Activated CD4-positive, alpha-beta memory T cell treated with anti-CD3 and anti-CD28 coated beads, Interleukin-2, amount 10 ng/mL, durations not matched to agents 7 days and 5 days (primary cell): ENCODE measurements at regions not wholly inside any gene's neighbourhood (a gene's known extent, or its start where the extent isn't known, plus 50 kb on each side); places are given as distances from the start of the nearest gene placed in this dataset.

Source experiments
- CTCF ChIA-PET: fragments of 350-600 bp; sonication (Branson Sonifier 250); formaldehyde crosslinking; loops from one replicate; lab custom pipeline; 2021; ENCODE audit warnings: antibody characterized with exemption, inconsistent platforms; lab: Charles Lee
- POLR2A ChIA-PET: fragments of 350-600 bp; sonication (Branson Sonifier 250); formaldehyde crosslinking; loops from one replicate; lab custom pipeline; 2021; ENCODE audit warnings: antibody characterized with exemption; lab: Charles Lee
- DNase-seq: peaks from one replicate; pipeline ENCODE4 v3.0.0-alpha.2; 2020
- H3K27ac Mint-ChIP-seq: one replicate; pipeline ENCODE4 v1.8.0; 2021; ENCODE audit warnings: mild to moderate bottlenecking, mixed read lengths
- H3K27me3 Mint-ChIP-seq: one replicate; pipeline ENCODE4 v1.8.0; 2021; ENCODE audit warnings: mixed read lengths
- H3K36me3 Mint-ChIP-seq: one replicate; pipeline ENCODE4 v1.8.0; 2021; ENCODE audit warnings: low read depth, mixed read lengths
- H3K4me1 Mint-ChIP-seq: one replicate; pipeline ENCODE4 v1.8.0; 2021; ENCODE audit warnings: mixed read lengths
- H3K4me3 Mint-ChIP-seq: one replicate; pipeline ENCODE4 v1.8.0; 2021; ENCODE audit warnings: mild to moderate bottlenecking, mixed read lengths
- H3K9me3 Mint-ChIP-seq: one replicate; pipeline ENCODE4 v1.8.0; 2021; ENCODE audit warnings: mixed read lengths

GRCh38 chr2:8566774-8567468 lies 114.9 kb upstream of the ID2 start:
- Mint-ChIP-seq H3K4me3 (no peak overlapping the region), H3K4me1 (peaks cover 10% of the 10 kb centered on the region), H3K9me3 (peaks cover 10% of the 10 kb centered on the region), H3K27ac (no peak overlapping the region), H3K36me3 (peaks cover 2% of the 10 kb centered on the region), H3K27me3 (no peaks in the 10 kb centered on the region)
- ChIA-PET CTCF (no interaction called here), POLR2A (no interaction called here)
- DNase-seq = peak; percentile 12

- Mint-ChIP-seq H3K4me3 (no peak overlapping the region), H3K27ac (no peak overlapping the region), H3K9me3 (peaks cover 3% of the 10 kb centered on the region), H3K27me3 (no peaks in the 10 kb centered on the region), H3K4me1 (peaks cover 10% of the 10 kb centered on the region), H3K36me3 (no peaks in the 10 kb centered on the region)
- DNase-seq = peak; percentile 9
- ChIA-PET CTCF (no interaction called here), POLR2A (no interaction called here)
Observed at GRCh38 chr2:8567469-8568260, 114.2 kb upstream of the ID2 start.

- no peaks in the 10 kb centered on the region for H3K36me3 Mint-ChIP-seq
- peaks cover 7% of the 10 kb centered on the region for H3K4me1 Mint-ChIP-seq
- POLR2A ChIA-PET = no interaction called here
- no peaks in the 10 kb centered on the region for H3K9me3 Mint-ChIP-seq
- CTCF ChIA-PET = no interaction called here
- no peaks in the 10 kb centered on the region for H3K27me3 Mint-ChIP-seq
- peak; percentile 9 for DNase-seq
- no peak overlapping the region for H3K4me3 Mint-ChIP-seq
- no peak overlapping the region for H3K27ac Mint-ChIP-seq
Observed at GRCh38 chr2:8568543-8569302, 113.1 kb upstream of the ID2 start.

DNA sequence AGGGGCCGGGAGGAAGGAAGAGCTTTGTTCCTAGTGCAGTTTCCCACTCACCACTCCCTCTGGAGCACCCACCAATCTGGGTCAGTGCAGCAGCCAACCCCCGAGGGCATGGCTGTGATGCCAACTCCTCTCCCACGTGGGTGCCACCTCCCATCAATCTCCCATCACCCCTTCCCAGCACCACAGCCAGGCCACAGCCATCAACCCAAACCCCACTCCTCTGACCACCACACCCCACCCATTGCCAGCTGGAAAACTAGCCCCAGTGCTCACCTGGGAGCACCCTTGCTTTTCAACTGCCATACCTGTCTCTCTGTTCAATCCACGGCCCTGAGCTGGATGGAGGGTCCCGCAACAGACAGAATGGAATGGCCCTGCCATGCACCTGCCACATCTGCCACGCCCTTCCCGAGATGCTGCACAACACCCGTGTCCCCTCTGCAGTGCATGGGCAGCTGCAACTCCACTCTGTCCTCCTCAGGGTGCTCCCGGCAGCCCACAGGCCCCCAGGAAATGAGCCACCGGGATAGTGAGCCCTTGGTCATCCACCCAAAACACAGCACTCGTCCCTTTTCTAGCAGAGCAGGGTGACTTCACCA lies 112.4 kb upstream of the ID2 start:
- H3K27ac Mint-ChIP-seq = no peak overlapping the region
- POLR2A ChIA-PET = no interaction called here
- DNase-seq = peak; percentile 15
- H3K36me3 Mint-ChIP-seq = no peaks in the 10 kb centered on the region
- H3K9me3 Mint-ChIP-seq = no peaks in the 10 kb centered on the region
- CTCF ChIA-PET = no interaction called here
- H3K4me1 Mint-ChIP-seq = peaks cover 3% of the 10 kb centered on the region
- no peak overlapping the region for H3K4me3 Mint-ChIP-seq
- H3K27me3 Mint-ChIP-seq = no peaks in the 10 kb centered on the region

DNA sequence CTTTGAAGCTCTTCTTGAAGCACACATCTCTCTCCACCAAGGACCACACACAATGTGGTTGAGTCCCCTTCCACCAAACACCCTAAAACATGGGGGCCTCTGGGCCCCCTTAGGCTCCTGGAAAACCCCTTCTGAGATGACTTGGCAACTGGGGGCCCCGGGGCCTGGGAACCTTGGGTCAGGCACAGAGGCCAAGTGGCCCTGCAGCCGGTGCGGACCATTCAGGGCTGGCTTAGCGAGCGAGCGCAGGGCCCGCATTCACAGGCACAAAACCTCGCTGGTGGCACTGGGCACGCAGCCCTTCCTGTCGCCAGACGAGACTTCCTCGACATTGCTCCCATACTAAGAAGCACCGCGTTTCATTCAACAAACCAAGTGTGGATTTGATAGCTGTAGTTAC lies 111.2 kb upstream of the ID2 start:
- H3K27ac Mint-ChIP-seq = no peak overlapping the region
- DNase-seq = no peak
- POLR2A ChIA-PET = no interaction called here
- CTCF ChIA-PET = no interaction called here
- no peak overlapping the region for H3K4me3 Mint-ChIP-seq
- no peaks in the 10 kb centered on the region for H3K36me3 Mint-ChIP-seq
- no peaks in the 10 kb centered on the region for H3K27me3 Mint-ChIP-seq
- H3K4me1 Mint-ChIP-seq = peaks cover 13% of the 10 kb centered on the region
- H3K9me3 Mint-ChIP-seq = no peaks in the 10 kb centered on the region

DNA sequence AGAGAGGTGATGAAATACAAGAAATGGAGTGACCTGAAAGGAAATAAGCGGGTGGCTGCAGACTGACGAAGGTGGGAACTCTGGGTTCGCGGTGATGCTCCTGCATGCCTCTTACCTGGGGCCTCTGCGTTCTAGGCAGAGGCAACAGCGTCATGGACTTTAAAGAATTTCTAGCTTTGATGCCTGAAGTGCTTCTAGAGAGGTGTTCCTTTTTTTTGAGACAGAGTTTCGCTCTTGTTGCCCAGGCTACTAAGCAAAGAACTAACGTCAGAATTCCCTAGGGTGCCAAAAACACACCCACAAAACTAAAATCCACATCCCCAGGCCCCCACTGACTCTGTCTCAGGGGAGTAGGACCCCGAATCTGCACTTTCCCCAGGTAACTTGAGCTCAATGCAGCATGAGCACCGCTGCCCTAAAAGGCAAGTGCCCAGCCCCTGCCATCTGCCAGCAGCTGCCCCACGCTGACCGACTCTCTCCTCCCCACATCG lies 110.5 kb upstream of the ID2 start:
- Mint-ChIP-seq H3K4me3 (no peak overlapping the region), H3K27ac (no peak overlapping the region), H3K36me3 (peaks cover 2% of the 10 kb centered on the region), H3K27me3 (peaks cover 3% of the 10 kb centered on the region), H3K9me3 (no peaks in the 10 kb centered on the region), H3K4me1 (peaks cover 20% of the 10 kb centered on the region)
- POLR2A ChIA-PET = interaction anchor here (1.0 kb wide), 1 partner anchor 42 kb away, joined by 3 read pairs; no protein-coding TSS in a partner anchor
- CTCF ChIA-PET = no interaction called here
- DNase-seq = no peak

DNA sequence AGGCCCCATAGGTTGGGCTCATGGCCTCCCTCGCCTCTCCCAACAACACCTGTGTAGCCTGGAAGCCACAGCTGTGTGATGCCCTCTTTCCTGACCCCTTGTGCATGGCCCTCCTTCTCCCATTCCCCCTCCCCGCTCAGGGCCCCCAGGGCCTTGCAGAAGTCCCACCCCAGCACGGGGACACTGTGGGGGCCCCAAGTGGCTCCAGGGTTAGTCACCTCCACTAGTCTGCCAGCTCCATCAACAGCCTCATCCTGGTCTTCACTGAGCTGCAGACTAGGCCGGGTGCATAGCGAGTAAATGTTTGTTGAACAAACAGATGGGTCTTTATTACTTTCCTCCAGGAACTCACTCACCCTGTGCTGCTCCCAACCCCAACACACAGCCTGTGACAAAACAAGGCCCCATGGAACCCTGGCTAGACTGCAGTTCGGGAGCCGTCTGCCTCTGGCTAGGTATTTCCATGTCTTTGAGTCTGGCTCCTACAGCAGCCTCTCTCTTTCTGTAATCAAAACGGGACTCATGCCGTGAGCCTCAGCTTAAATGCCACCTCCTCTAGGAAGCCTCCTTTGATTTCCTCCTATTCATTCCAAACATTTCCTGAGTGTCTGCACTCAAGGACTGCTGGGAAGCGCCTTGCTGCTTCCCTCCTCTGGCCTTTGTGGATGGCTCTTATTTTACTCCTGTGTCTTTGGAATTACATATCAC lies 109.9 kb upstream of the ID2 start:
- CTCF ChIA-PET = no interaction called here
- POLR2A ChIA-PET = interaction anchor here (1.0 kb wide), 1 partner anchor 41 kb away, joined by 3 read pairs; no protein-coding TSS in a partner anchor
- Mint-ChIP-seq H3K27me3 (peaks cover 7% of the 10 kb centered on the region), H3K27ac (no peak overlapping the region), H3K4me3 (no peak overlapping the region), H3K36me3 (peaks cover 2% of the 10 kb centered on the region), H3K9me3 (no peaks in the 10 kb centered on the region), H3K4me1 (peaks cover 26% of the 10 kb centered on the region)
- DNase-seq = no peak

DNA sequence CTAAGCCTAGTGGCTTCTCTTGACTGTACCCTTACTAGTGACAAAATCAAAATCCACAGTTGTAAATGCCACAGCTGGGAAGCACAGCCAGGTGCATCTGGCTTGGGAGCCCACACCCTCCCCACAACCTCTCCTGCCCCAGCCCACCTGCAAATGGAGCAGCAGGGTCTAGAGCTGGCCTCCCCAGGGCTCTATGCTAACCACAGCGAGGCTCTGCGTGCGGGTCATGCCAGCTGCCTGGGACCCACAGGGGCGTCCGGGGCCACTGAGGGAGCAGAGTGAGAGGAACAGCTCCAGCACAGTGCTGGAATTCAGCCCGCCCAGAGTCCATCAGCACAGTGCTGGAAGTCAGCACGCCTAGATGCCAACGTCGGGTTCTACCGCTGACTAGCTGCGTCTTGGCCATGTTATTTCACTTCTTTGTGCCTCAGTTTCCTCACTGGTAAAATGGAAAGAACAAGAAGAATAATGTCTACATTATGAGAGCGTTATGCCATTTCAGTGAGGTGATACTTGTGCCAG lies 109.1 kb upstream of the ID2 start:
- DNase-seq = no peak
- POLR2A ChIA-PET = no interaction called here
- Mint-ChIP-seq H3K4me3 (no peak overlapping the region), H3K27me3 (peaks cover 7% of the 10 kb centered on the region), H3K27ac (no peak overlapping the region), H3K4me1 (peaks cover 29% of the 10 kb centered on the region), H3K36me3 (peaks cover 2% of the 10 kb centered on the region), H3K9me3 (no peaks in the 10 kb centered on the region)
- CTCF ChIA-PET = interaction anchor here (1.2 kb wide), 1 partner anchor 15 kb away, joined by 3 read pairs; no protein-coding TSS in a partner anchor

- Mint-ChIP-seq H3K4me1 (peaks cover 29% of the 10 kb centered on the region), H3K4me3 (no peak overlapping the region), H3K36me3 (peaks cover 2% of the 10 kb centered on the region), H3K9me3 (no peaks in the 10 kb centered on the region), H3K27me3 (peaks cover 7% of the 10 kb centered on the region), H3K27ac (no peak overlapping the region)
- POLR2A ChIA-PET = no interaction called here
- DNase-seq = no peak
- CTCF ChIA-PET = interaction anchor here (0.8 to 2.5 kb wide), 3 partner anchors 12 to 23 kb away, joined by 3 to 7 read pairs (median 3); no protein-coding TSS in a partner anchor
Observed at GRCh38 chr2:8573234-8573941, 108.5 kb upstream of the ID2 start.

GRCh38 chr2:8573942-8574195 lies 108.0 kb upstream of the ID2 start:
- H3K27ac Mint-ChIP-seq = no peak overlapping the region
- H3K4me3 Mint-ChIP-seq = no peak overlapping the region
- peaks cover 2% of the 10 kb centered on the region for H3K36me3 Mint-ChIP-seq
- no peak for DNase-seq
- H3K9me3 Mint-ChIP-seq = no peaks in the 10 kb centered on the region
- ChIA-PET CTCF (interaction anchor here (0.8 to 2.5 kb wide), 2 partner anchors 11 to 24 kb away, joined by 3 to 7 read pairs; no protein-coding TSS in a partner anchor), POLR2A (interaction anchor here (4.0 kb wide), 1 partner anchor 108 kb away, joined by 24 read pairs; the partner anchor contains the start of gene ID2)
- peaks cover 9% of the 10 kb centered on the region for H3K27me3 Mint-ChIP-seq
- peaks cover 29% of the 10 kb centered on the region for H3K4me1 Mint-ChIP-seq

DNA sequence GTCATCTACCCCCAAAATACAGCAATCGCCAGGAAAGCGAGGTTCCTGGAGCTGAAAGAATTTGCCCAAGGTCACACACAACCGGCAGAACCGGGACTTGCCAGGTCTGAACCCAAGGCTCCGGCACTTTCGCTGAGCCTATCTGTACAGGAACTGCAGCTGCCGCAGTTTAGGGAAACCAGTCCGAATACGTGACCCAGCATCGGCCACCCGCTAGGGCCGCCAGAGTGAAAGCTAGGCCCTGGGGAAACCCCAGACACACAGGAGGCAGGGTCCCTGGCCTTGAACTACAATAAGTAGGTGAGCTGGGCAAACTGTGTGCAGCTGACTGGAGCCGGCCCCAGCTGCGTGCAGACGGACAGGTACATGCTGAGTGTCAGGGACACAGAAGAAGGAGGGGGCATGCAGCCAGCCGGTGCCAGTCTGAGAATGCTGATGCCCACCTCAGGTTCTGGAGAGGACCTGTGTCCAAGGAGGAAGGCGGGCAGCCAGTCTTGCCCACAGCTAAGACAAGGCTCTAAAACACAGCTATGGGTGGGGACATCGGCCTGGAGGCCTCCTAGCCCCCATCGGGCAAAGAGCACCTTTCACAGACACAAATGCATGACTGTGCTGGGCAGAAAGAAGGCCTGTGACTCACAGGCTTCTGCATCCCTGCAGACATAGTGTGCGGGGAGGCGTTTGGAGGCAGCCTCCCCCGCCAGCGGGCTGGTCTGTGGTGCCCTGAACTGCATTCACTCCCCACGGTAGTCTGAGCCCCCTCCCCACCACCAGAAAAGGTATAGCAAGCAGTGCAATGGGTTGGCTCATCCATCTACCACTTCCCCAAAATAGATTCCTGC lies 107.4 kb upstream of the ID2 start:
- Mint-ChIP-seq H3K36me3 (peaks cover 2% of the 10 kb centered on the region), H3K9me3 (no peaks in the 10 kb centered on the region), H3K4me3 (no peak overlapping the region), H3K27ac (no peak overlapping the region), H3K27me3 (peaks cover 9% of the 10 kb centered on the region), H3K4me1 (peaks cover 29% of the 10 kb centered on the region)
- CTCF ChIA-PET = interaction anchor here (0.8 to 2.5 kb wide), 5 partner anchors 11 to 29 kb away, joined by 3 to 7 read pairs (median 3); no protein-coding TSS in a partner anchor
- POLR2A ChIA-PET = interaction anchor here (1.1 to 4.0 kb wide), 2 partner anchors 14 to 107 kb away, joined by 4 to 24 read pairs; partner anchors contain the start of gene ID2
- no peak for DNase-seq
